Osteocyte (in vitro differentiated cells): ENCODE measurements at regions not wholly inside any gene's neighbourhood (a gene's known extent, or its start where the extent isn't known, plus 50 kb on each side); places are given as distances from the start of the nearest gene placed in this dataset.
"Not testable (repeated sequence)": the region's sequence is repeated elsewhere in the genome, so short reads cannot be mapped to it uniquely, and the experiment has no call there.

Experiments used
- DNase-seq: peaks from one replicate; pipeline ENCODE4 v3.0.0; 2021; ENCODE audit warnings: mixed read lengths; ENCODE audit not compliant: unreplicated experiment; ENCODE audit errors: extremely low spot score
- H3K27ac Mint-ChIP-seq: one replicate; pipeline ENCODE4 v1.8.0; 2021; ENCODE audit warnings: mild to moderate bottlenecking, mixed read lengths; ENCODE audit not compliant: unreplicated experiment
- H3K27me3 Mint-ChIP-seq: one replicate; pipeline ENCODE4 v1.8.0; 2021; ENCODE audit warnings: mixed read lengths; ENCODE audit not compliant: unreplicated experiment
- H3K36me3 Mint-ChIP-seq: one replicate; pipeline ENCODE4 v1.8.0; 2021; ENCODE audit warnings: mixed read lengths; ENCODE audit not compliant: unreplicated experiment
- H3K4me1 Mint-ChIP-seq: one replicate; pipeline ENCODE4 v1.8.0; 2021; ENCODE audit warnings: mixed read lengths; ENCODE audit not compliant: unreplicated experiment
- H3K4me3 Mint-ChIP-seq: one replicate; pipeline ENCODE4 v1.8.0; 2021; ENCODE audit warnings: mild to moderate bottlenecking, moderate library complexity, mixed read lengths; ENCODE audit not compliant: unreplicated experiment
- H3K9me3 Mint-ChIP-seq: one replicate; pipeline ENCODE4 v1.8.0; 2021; ENCODE audit warnings: mixed read lengths; ENCODE audit not compliant: unreplicated experiment
- TF ChIP-seq, protein P1 (sequence below): fragments of 200-600 bp; sonication (generic); IDR thresholded peaks from 2 replicates; pipeline ENCODE4 v1.5.0; 2021; ENCODE audit warnings: antibody characterized with exemption, mild to moderate bottlenecking, moderate library complexity

DNA sequence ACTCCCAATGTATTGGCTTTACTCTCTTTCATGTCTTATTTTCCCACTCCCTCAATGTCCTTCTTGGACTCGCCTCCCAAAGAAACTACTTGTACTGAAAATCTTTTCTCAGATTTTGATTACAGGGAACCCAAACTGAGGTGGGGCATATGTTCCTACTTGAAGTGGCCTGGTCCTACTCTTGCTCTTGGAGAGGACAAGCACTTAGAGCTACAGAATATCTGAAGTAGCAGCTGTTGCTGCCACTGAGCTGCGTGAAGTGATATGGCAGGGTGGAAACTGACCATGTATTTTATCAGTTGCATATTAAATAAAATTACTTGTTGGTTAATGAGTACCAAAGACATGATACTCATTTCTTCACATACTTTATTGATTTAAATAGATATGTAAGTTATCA, 129.5 kb downstream of the TSEN15 start:
- peaks cover 3% of the 10 kb centered on the region for H3K4me1 Mint-ChIP-seq
- no peaks in the 10 kb centered on the region for H3K36me3 Mint-ChIP-seq
- no peak overlapping the region for H3K4me3 Mint-ChIP-seq
- no peaks in the 10 kb centered on the region for H3K9me3 Mint-ChIP-seq
- H3K27ac Mint-ChIP-seq = no peak overlapping the region
- no peaks in the 10 kb centered on the region for H3K27me3 Mint-ChIP-seq
- DNase-seq = no peak
- TF ChIP-seq, protein P1, sequence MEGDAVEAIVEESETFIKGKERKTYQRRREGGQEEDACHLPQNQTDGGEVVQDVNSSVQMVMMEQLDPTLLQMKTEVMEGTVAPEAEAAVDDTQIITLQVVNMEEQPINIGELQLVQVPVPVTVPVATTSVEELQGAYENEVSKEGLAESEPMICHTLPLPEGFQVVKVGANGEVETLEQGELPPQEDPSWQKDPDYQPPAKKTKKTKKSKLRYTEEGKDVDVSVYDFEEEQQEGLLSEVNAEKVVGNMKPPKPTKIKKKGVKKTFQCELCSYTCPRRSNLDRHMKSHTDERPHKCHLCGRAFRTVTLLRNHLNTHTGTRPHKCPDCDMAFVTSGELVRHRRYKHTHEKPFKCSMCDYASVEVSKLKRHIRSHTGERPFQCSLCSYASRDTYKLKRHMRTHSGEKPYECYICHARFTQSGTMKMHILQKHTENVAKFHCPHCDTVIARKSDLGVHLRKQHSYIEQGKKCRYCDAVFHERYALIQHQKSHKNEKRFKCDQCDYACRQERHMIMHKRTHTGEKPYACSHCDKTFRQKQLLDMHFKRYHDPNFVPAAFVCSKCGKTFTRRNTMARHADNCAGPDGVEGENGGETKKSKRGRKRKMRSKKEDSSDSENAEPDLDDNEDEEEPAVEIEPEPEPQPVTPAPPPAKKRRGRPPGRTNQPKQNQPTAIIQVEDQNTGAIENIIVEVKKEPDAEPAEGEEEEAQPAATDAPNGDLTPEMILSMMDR = no peak

DNA sequence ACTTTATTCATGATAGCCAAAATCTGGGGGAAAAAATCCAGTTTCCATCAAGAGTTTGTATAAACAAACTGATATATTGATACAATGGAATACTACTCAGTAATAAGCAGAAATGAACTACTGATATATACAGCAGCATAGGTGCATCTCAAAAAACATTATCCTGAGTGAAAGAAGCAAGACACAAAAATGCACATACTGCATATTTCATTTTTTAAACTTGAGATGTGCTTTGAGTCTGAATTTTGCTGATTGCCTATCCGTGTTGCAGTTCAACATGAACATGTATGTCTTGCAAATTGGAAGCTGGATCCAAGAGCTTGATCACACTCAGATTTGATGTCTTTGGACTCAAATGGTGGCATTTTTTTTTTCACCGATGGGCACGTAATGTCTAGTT, 132.4 kb downstream of the TSEN15 start:
- H3K9me3 Mint-ChIP-seq = peaks cover 15% of the 10 kb centered on the region
- H3K4me3 Mint-ChIP-seq = no peak overlapping the region
- H3K27ac Mint-ChIP-seq = no peak overlapping the region
- no peaks in the 10 kb centered on the region for H3K36me3 Mint-ChIP-seq
- DNase-seq = no peak
- TF ChIP-seq, protein P1 = no peak
- H3K4me1 Mint-ChIP-seq = peaks cover 3% of the 10 kb centered on the region
- H3K27me3 Mint-ChIP-seq = no peaks in the 10 kb centered on the region

- not testable (repeated sequence) for H3K4me1 Mint-ChIP-seq
Observed at GRCh38 chr1:184184614-184185013, 133.1 kb downstream of the TSEN15 start.

DNA sequence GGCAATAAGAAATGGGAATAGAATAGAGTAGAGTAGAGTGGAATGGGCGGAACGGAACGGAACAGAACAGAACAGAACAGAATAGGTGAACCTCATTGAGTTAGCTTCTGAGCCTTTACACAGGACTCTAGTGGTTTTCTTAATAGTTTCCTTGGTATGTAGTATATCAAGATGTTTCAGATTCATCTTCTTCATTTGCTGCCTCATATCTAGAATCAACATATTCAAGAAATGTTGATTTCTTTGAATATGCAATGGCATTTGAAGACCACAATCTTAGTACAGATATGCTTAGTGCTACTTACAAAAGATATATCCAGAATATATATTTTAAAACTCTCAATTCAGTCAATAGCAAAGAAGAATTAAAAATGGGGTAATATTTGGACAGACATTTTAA, 133.8 kb downstream of the TSEN15 start:
- Mint-ChIP-seq H3K36me3 (no peaks in the 10 kb centered on the region), H3K9me3 (peaks cover 15% of the 10 kb centered on the region), H3K4me3 (no peak overlapping the region), H3K27me3 (peaks cover 5% of the 10 kb centered on the region), H3K27ac (no peak overlapping the region), H3K4me1 (peaks cover 3% of the 10 kb centered on the region)
- TF ChIP-seq, protein P1 = no peak
- DNase-seq = no peak

More at GRCh38 chr1:184184614-184185013, 133.1 kb downstream of the TSEN15 start:
- H3K4me3 Mint-ChIP-seq, H3K27ac Mint-ChIP-seq, H3K36me3 Mint-ChIP-seq, H3K27me3 Mint-ChIP-seq, DNase-seq: not testable (repeated sequence)
- H3K9me3 Mint-ChIP-seq = peaks cover 15% of the 10 kb centered on the region

- peaks cover 15% of the 10 kb centered on the region for H3K9me3 Mint-ChIP-seq
- H3K4me3 Mint-ChIP-seq = no peak overlapping the region
- peaks cover 3% of the 10 kb centered on the region for H3K4me1 Mint-ChIP-seq
- no peak overlapping the region for H3K27ac Mint-ChIP-seq
- DNase-seq = no peak
- peaks cover 10% of the 10 kb centered on the region for H3K27me3 Mint-ChIP-seq
- no peaks in the 10 kb centered on the region for H3K36me3 Mint-ChIP-seq
- TF ChIP-seq, protein P1 = no peak
Observed at GRCh38 chr1:184186167-184186566, 134.6 kb downstream of the TSEN15 start.

DNA sequence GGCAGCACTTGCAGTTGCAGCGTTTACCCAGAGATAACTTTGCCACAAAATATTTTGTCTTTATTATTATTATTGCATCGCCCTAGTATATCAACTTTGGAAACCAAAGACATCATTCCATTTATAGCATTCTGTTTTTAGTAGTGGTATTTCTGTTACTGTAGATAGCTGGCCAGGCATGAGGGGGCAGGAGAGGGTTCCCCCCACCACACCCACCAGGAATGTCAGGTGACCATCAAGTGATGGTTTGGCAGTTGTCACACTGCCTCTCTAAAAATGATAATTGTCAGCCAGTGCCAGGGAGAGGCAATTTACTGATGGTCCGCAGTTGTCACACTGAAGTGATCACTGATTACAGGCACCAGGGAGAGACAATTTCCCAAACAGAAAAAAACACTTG, 135.6 kb downstream of the TSEN15 start:
- no peak for DNase-seq
- Mint-ChIP-seq H3K4me3 (no peak overlapping the region), H3K27me3 (peaks cover 10% of the 10 kb centered on the region), H3K4me1 (peaks cover 3% of the 10 kb centered on the region), H3K27ac (no peak overlapping the region), H3K36me3 (no peaks in the 10 kb centered on the region), H3K9me3 (peaks cover 15% of the 10 kb centered on the region)
- TF ChIP-seq, protein P1 = no peak
